Body of pancreas (tissue), 4 donors: ENCODE measurements at regions not wholly inside any gene's neighbourhood (a gene's known extent, or its start where the extent isn't known, plus 50 kb on each side); places are given as distances from the start of the nearest gene placed in this dataset.

Experiments used
- POLR2A ChIP-seq, 3 donors: fragments of 450-650 bp; IDR thresholded peaks; one replicate each; pipeline ENCODE4 v1.6.1; 2016; ENCODE audit warnings: antibody characterized with exemption in 3 of 3, mild to moderate bottlenecking in 2 of 3
- TF ChIP-seq, protein P1 (sequence below), 7 experiments: fragments of 450-650 bp in 4 of 7; fragments of 200-600 bp in 3 of 7; sonication (generic) in 3 of 7; IDR thresholded peaks; one replicate each; pipeline ENCODE4 v1.5.1; 2016 to 2019; ENCODE audit warnings: antibody characterized with exemption in 7 of 7

- no peak for TF ChIP-seq POLR2A (IDR thresholded peaks at IDR 0.05)
- TF ChIP-seq, protein P1, sequence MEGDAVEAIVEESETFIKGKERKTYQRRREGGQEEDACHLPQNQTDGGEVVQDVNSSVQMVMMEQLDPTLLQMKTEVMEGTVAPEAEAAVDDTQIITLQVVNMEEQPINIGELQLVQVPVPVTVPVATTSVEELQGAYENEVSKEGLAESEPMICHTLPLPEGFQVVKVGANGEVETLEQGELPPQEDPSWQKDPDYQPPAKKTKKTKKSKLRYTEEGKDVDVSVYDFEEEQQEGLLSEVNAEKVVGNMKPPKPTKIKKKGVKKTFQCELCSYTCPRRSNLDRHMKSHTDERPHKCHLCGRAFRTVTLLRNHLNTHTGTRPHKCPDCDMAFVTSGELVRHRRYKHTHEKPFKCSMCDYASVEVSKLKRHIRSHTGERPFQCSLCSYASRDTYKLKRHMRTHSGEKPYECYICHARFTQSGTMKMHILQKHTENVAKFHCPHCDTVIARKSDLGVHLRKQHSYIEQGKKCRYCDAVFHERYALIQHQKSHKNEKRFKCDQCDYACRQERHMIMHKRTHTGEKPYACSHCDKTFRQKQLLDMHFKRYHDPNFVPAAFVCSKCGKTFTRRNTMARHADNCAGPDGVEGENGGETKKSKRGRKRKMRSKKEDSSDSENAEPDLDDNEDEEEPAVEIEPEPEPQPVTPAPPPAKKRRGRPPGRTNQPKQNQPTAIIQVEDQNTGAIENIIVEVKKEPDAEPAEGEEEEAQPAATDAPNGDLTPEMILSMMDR (IDR thresholded peaks at IDR 0.05): no peak
These were observed 52.1 kb upstream of the CACHD1 start for GRCh38 chr1:64417803-64418202.
